ENCODE measurements at regions not wholly inside any gene's neighbourhood (a gene's known extent, or its start where the extent isn't known, plus 50 kb on each side); places are given as distances from the start of the nearest gene placed in this dataset.

- ChIA-PET POLR2A (no interaction called here), CTCF (no interaction called here)
- FAIRE-seq (no peak), DNase-seq (ENCODE audit: low read depth, low spot score) (no peak)
- Histone ChIP-seq H3K27me3 (ENCODE audit: control insufficient read depth in 2 of 2, insufficient read depth in 2 of 2, low read length in 2 of 2) (no peaks in the 10 kb centered on the region), H3K4me2 (ENCODE audit: insufficient read depth, low read length) (no peak overlapping the region), H3K9me1 (replicated peaks; ENCODE audit: control insufficient read depth, extremely low read depth, insufficient read depth, low read length) (no peaks in the 10 kb centered on the region), H3K27ac (ENCODE audit: insufficient read depth, low read depth, low read length) (no peak overlapping the region), H4K20me1 (replicated peaks; ENCODE audit: control insufficient read depth, extremely low read depth, insufficient read depth, low read length) (no peaks in the 10 kb centered on the region), H3K36me3 (ENCODE audit: control insufficient read depth in 2 of 2, extremely low read depth in 1 of 2, insufficient read depth in 2 of 2, low read length in 2 of 2) (no peaks in the 10 kb centered on the region), H3K9ac (replicated peaks; ENCODE audit: extremely low read depth, insufficient read depth, low read length) (no peak overlapping the region), H3K4me3 (replicated peaks in 1 of 3; ENCODE audit: insufficient read depth in 1 of 3, low read depth in 1 of 3, low read length in 3 of 3) (no peak overlapping the region), H3K9me3 (replicated peaks; ENCODE audit: control insufficient read depth, insufficient read depth, low read length) (peaks cover 1% of the 10 kb centered on the region), H2AFZ (ENCODE audit: low read depth, low read length) (no peak overlapping the region), H3K4me1 (ENCODE audit: control insufficient read depth, extremely low read depth, insufficient read depth, low read length) (no peaks in the 10 kb centered on the region), H3K79me2 (ENCODE audit: control insufficient read depth, insufficient read depth, low read length) (no peaks in the 10 kb centered on the region)
- dilution Hi-C loops (cut with MboI; ENCODE audit: extremely low pct_ligation_motif_present, low sequenced_read_pairs) (no loop called here), intact Hi-C loops (cut with micrococcal nuclease) (no loop called here)
- TF ChIP-seq FOS (IDR thresholded peaks at IDR 0.05; ENCODE audit: borderline replicate concordance, insufficient read depth, low read length) = no peak
- no peak for TF ChIP-seq POLR2AphosphoS5 (IDR thresholded peaks at IDR 0.05; ENCODE audit: insufficient read depth, low read depth, low read length)
- no peak for TF ChIP-seq JUN (IDR thresholded peaks at IDR 0.05; ENCODE audit: borderline replicate concordance, insufficient read depth, insufficient read length, low read depth)
- TF ChIP-seq, protein P1, sequence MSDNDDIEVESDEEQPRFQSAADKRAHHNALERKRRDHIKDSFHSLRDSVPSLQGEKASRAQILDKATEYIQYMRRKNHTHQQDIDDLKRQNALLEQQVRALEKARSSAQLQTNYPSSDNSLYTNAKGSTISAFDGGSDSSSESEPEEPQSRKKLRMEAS (IDR thresholded peaks at IDR 0.05; ENCODE audit: insufficient read depth, insufficient read length) = no peak
- TF ChIP-seq MYC (IDR thresholded peaks at IDR 0.05; ENCODE audit: low read depth, low read length) = no peak
- TF ChIP-seq EZH2 (IDR thresholded peaks at IDR 0.05; ENCODE audit: borderline replicate concordance, low read depth, low read length, severe bottlenecking) = no peak
- BruUV-seq (replicated peaks) = no TSS peak
These were observed 117.2 kb downstream of the CYLD start for GRCh38 chr16:50858877-50859627.

- no peaks in the 10 kb centered on the region for H3K36me3 ChIP-seq (ENCODE audit: control insufficient read depth in 2 of 2, extremely low read depth in 1 of 2, insufficient read depth in 2 of 2, low read length in 2 of 2)
- POLR2A ChIA-PET = no interaction called here
- H3K79me2 ChIP-seq (ENCODE audit: control insufficient read depth, insufficient read depth, low read length) = no peaks in the 10 kb centered on the region
These were observed 116.5 kb downstream of the CYLD start for GRCh38 chr16:50858376-50858775.

More at GRCh38 chr16:50858376-50858775, 116.5 kb downstream of the CYLD start:
- Histone ChIP-seq H3K27me3 (ENCODE audit: control insufficient read depth in 2 of 2, insufficient read depth in 2 of 2, low read length in 2 of 2) (no peaks in the 10 kb centered on the region), H3K4me2 (ENCODE audit: insufficient read depth, low read length) (no peak overlapping the region), H4K20me1 (replicated peaks; ENCODE audit: control insufficient read depth, extremely low read depth, insufficient read depth, low read length) (no peaks in the 10 kb centered on the region), H2AFZ (ENCODE audit: low read depth, low read length) (no peak overlapping the region), H3K4me3 (replicated peaks in 1 of 3; ENCODE audit: insufficient read depth in 1 of 3, low read depth in 1 of 3, low read length in 3 of 3) (no peak overlapping the region), H3K4me1 (ENCODE audit: control insufficient read depth, extremely low read depth, insufficient read depth, low read length) (no peaks in the 10 kb centered on the region), H3K9ac (replicated peaks; ENCODE audit: extremely low read depth, insufficient read depth, low read length) (no peak overlapping the region), H3K27ac (ENCODE audit: insufficient read depth, low read depth, low read length) (no peak overlapping the region), H3K9me1 (replicated peaks; ENCODE audit: control insufficient read depth, extremely low read depth, insufficient read depth, low read length) (no peaks in the 10 kb centered on the region), H3K9me3 (replicated peaks; ENCODE audit: control insufficient read depth, insufficient read depth, low read length) (peaks cover 1% of the 10 kb centered on the region)
- CTCF ChIA-PET = no interaction called here
- no peak for TF ChIP-seq JUN (IDR thresholded peaks at IDR 0.05; ENCODE audit: borderline replicate concordance, insufficient read depth, insufficient read length, low read depth)
- FAIRE-seq (no peak), DNase-seq (ENCODE audit: low read depth, low spot score) (no peak)
- no TSS peak for BruUV-seq (replicated peaks)
- intact Hi-C loops (cut with micrococcal nuclease) (no loop called here), dilution Hi-C loops (cut with MboI; ENCODE audit: extremely low pct_ligation_motif_present, low sequenced_read_pairs) (no loop called here)

Measured in endothelial cell of umbilical vein (primary cell).